Nucleus accumbens (tissue), 56 donors: ENCODE measurements at regions not wholly inside any gene's neighbourhood (a gene's known extent, or its start where the extent isn't known, plus 50 kb on each side); places are given as distances from the start of the nearest gene placed in this dataset.
"Not testable (repeated sequence)": the region's sequence is repeated elsewhere in the genome, so short reads cannot be mapped to it uniquely, and the experiment has no call there.

ENCODE experiments used
- DNase-seq, 56 donors: peaks; one replicate each; lab custom pipeline; 2025; lab: John Stamatoyannopoulos, UW

GRCh38 chr11:21625982-21626381 is 566.9 kb upstream of the ANO5 start:
- DNase-seq: no peak

GRCh38 chr11:21628641-21629040 is 564.2 kb upstream of the ANO5 start:
- no peak for DNase-seq

GRCh38 chr11:21630934-21631478 is 561.9 kb upstream of the ANO5 start:
- no peak for DNase-seq

GRCh38 chr11:21631991-21632390 is 560.9 kb upstream of the ANO5 start:
- DNase-seq: no peak

- DNase-seq: no peak
These were observed 558.4 kb upstream of the ANO5 start for GRCh38 chr11:21634491-21634890.

- no peak for DNase-seq
These were observed 557.9 kb upstream of the ANO5 start for GRCh38 chr11:21634956-21635355.

- no peak for DNase-seq
These were observed 557.3 kb upstream of the ANO5 start for GRCh38 chr11:21635394-21636145.

- DNase-seq: no peak
These were observed 556.3 kb upstream of the ANO5 start for GRCh38 chr11:21636561-21636960.

- no peak for DNase-seq
These were observed 552.4 kb upstream of the ANO5 start for GRCh38 chr11:21640491-21640890.

- no peak for DNase-seq
These were observed 551.0 kb upstream of the ANO5 start for GRCh38 chr11:21641869-21642268.

GRCh38 chr11:21646351-21646750 is 546.5 kb upstream of the ANO5 start:
- no peak for DNase-seq

- no peak for DNase-seq
These were observed 541.9 kb upstream of the ANO5 start for GRCh38 chr11:21650961-21651360.

GRCh38 chr11:21653951-21654421 is 538.9 kb upstream of the ANO5 start:
- DNase-seq: no peak

GRCh38 chr11:21656065-21656464 is 536.8 kb upstream of the ANO5 start:
- no peak for DNase-seq

- no peak for DNase-seq
These were observed 534.2 kb upstream of the ANO5 start for GRCh38 chr11:21658654-21659193.

GRCh38 chr11:21659377-21659776 is 533.5 kb upstream of the ANO5 start:
- DNase-seq: not testable (repeated sequence)

GRCh38 chr11:21659961-21660360 is 532.9 kb upstream of the ANO5 start:
- no peak for DNase-seq

GRCh38 chr11:21675049-21675616 is 517.8 kb upstream of the ANO5 start:
- no peak for DNase-seq

GRCh38 chr11:21687643-21688042 is 505.2 kb upstream of the ANO5 start:
- no peak for DNase-seq

- DNase-seq: no peak
These were observed 488.3 kb upstream of the ANO5 start for GRCh38 chr11:21704539-21704938.

- DNase-seq: no peak
These were observed 485.7 kb upstream of the ANO5 start for GRCh38 chr11:21707116-21707739.
